HS-5 (cell line): ENCODE measurements at regions not wholly inside any gene's neighbourhood (a gene's known extent, or its start where the extent isn't known, plus 50 kb on each side); places are given as distances from the start of the nearest gene placed in this dataset.

Experiments used
- DNase-seq: peaks from one replicate; pipeline ENCODE4 v3.0.0-alpha.2; 2012; ENCODE audit warnings: low read depth

- no peak for DNase-seq
Measured at GRCh38 chr3:117254985-117255384, 545.4 kb downstream of the TUSC7 start.

GRCh38 chr3:117255736-117256135 is 546.2 kb downstream of the TUSC7 start:
- DNase-seq: no peak

- DNase-seq: no peak
Measured at GRCh38 chr3:117261983-117262421, 552.4 kb downstream of the TUSC7 start.

DNA sequence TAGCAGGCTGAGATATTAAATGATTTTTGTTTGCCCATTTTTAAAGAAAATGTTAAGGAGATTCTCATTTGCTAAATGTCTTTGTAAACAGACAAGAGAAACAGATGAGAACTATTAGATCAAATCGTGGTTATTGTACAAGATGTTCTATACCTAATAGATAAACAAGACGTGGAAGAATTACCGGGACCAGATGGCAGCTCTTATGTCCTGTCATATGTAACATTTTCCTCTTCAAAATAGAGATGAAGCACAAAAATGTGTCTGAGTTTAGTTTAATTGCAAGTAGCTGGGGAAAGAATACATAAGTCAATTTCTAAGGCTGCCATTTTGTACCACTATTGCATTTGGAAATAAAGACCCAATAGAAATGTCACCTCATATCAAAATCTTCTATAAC is 553.7 kb downstream of the TUSC7 start:
- DNase-seq: no peak

GRCh38 chr3:117263745-117264144 is 554.2 kb downstream of the TUSC7 start:
- no peak for DNase-seq

DNA sequence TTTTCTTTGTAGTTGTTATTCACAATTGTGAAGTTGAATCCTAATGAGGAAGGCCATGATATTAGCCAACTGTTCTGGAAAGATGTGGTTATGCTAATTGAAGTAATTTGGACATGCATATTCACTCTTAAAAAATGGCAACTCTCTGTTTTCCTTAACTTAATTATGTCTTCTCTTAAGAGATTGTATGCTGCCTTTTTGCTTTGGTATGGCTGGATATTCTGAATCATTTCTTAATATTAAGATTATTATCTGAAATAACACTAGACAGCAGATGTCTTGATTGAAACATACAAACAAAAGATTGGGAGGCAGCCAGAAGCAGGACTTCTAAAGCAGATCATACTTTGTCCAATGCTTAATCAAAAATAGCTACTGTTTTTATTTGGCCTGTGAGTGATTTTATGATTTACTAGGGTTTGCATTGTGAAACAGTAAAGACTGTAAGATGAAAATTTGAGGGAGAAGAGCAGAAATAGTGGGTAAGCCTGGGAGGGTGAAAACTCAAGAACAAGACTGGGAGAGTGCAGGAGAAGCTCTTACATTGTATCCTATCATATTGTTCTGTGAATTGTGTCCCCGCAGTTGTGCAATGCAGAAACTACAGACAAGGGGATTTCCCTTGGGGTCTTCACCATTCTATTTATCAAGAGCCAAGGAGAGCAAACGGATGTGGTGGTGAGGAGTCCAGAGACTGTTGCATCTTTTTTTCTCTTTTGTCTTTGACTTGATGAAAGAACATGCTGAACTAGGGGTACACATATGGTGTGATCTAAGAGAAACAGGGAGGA is 554.8 kb downstream of the TUSC7 start:
- no peak for DNase-seq

GRCh38 chr3:117266806-117267205 is 557.2 kb downstream of the TUSC7 start:
- DNase-seq: no peak

DNA sequence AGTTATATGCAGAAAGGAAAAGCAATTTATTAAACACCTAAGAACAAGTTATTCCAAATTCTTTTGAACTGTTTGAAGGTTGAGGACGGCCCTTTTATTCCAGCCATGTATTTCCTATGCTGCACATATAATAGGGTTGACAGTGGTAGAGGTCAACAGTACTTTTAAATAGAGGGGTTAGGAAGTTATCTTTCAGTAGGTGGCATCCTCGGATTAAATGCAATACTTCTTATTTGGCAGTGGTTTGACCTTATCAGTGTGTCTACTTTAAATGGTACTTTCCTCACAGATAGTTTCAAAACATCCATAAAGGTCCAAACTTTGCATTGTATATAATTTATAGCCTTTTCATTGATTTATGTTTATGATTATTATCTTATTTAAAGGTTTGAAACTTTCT is 558.7 kb downstream of the TUSC7 start:
- no peak for DNase-seq

- no peak for DNase-seq
Measured at GRCh38 chr3:117272274-117272673, 562.7 kb downstream of the TUSC7 start.

GRCh38 chr3:117272876-117273523 is 563.4 kb downstream of the TUSC7 start:
- no peak for DNase-seq

GRCh38 chr3:117277816-117278215 is 568.2 kb downstream of the TUSC7 start:
- no peak for DNase-seq

GRCh38 chr3:117278424-117279190 is 569.0 kb downstream of the TUSC7 start:
- DNase-seq: no peak

DNA sequence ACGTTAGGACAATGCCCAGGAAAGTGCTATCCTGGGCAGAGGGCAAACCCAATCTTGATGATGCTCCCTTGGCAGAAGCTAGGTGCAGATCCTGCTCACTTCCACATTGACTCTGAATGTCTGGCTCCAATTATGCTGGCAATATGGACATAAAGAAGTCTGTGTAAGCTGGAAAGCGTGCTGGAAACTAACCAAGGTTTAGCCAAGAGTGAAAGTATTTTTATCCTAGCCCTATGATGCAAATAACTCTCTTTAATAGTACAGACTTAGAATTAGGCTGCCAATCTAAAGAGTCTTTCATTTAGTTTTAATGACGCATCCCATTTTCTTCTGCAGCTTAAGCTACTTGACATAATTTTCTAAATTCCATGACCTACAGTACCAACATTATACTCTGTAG is 571.8 kb downstream of the TUSC7 start:
- DNase-seq: no peak

- DNase-seq: no peak
Measured at GRCh38 chr3:117282566-117282965, 573.0 kb downstream of the TUSC7 start.

DNA sequence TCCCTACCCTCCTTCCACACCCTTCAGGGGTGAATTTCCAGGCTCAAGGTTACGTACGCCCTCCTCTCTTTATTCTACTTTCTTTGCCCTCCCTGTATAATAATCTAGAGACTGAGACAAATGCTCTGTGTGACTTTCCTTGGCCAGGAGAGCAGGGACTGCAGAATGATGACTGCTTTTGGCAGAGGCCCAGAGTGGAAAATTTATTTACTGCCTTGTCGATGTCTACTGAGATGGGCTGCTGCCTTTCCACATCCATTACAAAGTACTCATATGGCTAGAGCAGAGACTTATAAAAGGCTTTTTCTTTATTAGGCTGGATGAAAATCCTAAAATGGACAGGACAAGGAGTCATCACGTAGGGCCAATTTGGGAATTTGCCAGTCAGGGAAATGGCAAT is 576.2 kb downstream of the TUSC7 start:
- DNase-seq: no peak

DNA sequence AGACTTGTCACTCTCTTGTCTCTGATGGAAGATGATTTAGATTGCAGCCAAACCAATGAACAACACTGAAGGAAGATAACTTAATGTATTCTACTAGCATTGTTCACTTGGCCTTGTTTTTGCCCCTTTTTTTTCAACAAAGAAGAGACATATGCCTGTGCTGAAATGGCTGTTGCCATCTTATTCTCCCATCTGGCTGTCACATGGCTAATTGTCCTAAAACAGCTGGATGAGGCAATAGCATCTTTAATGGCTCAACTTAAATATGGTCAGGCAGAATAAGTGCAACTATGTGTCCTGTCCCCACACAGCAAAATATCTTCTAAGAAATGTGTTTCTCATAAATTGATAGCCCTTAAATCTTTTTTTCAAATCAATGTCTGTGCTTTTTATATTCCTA is 576.9 kb downstream of the TUSC7 start:
- DNase-seq: no peak

DNA sequence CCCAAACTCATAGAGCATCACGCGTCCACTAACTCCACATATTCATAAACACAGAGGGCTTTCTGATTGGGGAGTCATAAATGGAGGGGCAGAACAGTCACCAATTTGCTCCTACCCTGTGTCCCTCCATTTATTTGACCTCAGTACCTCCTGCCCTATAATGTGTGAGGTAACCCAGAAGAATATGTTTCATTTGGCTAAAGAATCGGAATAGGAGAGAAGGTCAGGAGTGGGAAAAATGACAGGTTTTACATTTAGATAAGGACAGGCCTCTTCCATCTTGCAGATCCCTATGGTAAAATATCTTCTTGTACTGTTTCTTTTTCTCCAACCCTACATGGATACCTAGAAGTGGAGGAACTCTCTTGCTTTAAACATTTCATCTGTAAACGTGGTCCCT is 578.0 kb downstream of the TUSC7 start:
- DNase-seq: no peak

- DNase-seq: no peak
Measured at GRCh38 chr3:117291476-117291875, 581.9 kb downstream of the TUSC7 start.

DNA sequence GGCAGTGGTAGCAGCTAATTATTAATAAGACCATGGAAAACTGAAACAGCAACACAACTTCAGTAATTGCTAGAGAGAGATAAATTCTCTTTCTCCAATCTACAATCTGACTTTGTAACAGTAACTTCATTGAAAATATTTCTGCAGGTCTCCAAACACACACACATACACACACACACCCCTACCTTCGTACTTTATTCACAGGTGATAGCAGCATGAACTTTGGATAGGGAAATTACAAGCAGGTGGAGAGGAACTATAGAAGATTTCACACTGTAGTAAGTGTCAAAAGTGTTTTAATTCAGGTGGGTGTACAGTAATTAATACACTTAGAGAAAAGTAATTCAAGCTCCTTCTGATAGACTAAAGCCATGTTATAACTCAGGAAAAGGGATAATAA is 587.5 kb downstream of the TUSC7 start:
- no peak for DNase-seq

GRCh38 chr3:117297541-117297940 is 588.0 kb downstream of the TUSC7 start:
- no peak for DNase-seq

DNA sequence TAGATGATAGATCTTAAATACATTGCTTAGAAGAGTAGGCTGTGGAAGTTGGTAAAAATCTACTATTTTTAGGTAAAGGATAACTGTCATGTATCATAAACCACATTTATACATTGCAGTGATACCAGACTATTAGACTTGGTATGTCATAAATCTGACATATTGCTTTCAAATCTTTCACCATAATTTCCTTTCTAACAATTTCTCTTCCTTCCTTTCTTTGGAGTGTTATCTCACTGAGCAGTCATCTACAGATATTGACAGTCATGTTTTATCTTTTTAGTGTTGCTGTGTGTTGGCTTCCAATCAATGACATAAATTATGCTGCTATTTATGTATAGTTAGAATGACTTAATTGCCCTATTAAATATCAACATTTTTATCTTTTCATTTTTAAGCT is 588.7 kb downstream of the TUSC7 start:
- no peak for DNase-seq

- no peak for DNase-seq
Measured at GRCh38 chr3:117302428-117302827, 592.8 kb downstream of the TUSC7 start.

DNA sequence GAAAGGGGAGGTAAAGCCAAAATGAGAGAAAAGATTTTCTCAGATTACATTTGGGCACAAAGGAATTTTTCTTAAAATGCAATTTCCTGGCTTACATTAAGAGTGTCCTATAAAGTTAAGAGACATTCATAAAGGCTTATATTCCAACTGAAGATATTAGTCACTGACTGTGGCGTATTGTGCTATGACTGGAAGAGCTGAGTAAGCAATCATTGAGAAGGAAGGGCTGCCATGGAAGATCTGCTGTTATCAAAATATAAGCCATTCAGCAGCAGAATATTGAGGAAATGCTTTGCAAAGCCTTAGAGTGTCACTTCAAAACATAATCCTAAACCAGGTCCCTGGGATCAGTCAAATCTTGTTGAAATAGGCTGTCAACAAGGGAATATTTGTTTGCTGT is 593.9 kb downstream of the TUSC7 start:
- DNase-seq: no peak
